ENCODE measurements at regions not wholly inside any gene's neighbourhood (a gene's known extent, or its start where the extent isn't known, plus 50 kb on each side); places are given as distances from the start of the nearest gene placed in this dataset.

DNA sequence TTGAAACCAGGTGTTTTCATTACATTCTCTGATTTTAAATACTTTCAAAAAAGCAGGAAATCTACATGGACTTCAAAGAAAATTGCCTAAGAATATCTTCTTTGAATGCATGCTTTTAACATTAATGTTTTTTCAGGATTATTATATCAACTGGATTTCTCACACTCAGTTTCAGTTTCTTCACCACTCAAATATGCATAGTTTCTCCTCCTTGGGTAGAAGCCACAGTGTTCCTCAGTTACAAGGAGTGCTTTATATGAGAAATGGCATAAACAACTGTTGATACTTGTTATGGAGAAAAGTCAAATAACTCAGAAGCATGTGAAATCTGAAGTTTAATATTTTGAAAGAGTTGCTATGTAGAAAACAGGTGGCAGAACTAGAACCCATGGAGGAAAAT is 196.9 kb downstream of the DMRTA1 start:
- no peak for TF ChIP-seq POLR2A (IDR thresholded peaks at IDR 0.05)
- TF ChIP-seq, protein P1, sequence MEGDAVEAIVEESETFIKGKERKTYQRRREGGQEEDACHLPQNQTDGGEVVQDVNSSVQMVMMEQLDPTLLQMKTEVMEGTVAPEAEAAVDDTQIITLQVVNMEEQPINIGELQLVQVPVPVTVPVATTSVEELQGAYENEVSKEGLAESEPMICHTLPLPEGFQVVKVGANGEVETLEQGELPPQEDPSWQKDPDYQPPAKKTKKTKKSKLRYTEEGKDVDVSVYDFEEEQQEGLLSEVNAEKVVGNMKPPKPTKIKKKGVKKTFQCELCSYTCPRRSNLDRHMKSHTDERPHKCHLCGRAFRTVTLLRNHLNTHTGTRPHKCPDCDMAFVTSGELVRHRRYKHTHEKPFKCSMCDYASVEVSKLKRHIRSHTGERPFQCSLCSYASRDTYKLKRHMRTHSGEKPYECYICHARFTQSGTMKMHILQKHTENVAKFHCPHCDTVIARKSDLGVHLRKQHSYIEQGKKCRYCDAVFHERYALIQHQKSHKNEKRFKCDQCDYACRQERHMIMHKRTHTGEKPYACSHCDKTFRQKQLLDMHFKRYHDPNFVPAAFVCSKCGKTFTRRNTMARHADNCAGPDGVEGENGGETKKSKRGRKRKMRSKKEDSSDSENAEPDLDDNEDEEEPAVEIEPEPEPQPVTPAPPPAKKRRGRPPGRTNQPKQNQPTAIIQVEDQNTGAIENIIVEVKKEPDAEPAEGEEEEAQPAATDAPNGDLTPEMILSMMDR (IDR thresholded peaks at IDR 0.05) = no peak

Data from vagina (tissue), 2 donors.